Upper lobe of right lung (tissue), 1 donor: ENCODE measurements at regions not wholly inside any gene's neighbourhood (a gene's known extent, or its start where the extent isn't known, plus 50 kb on each side); places are given as distances from the start of the nearest gene placed in this dataset.

ENCODE experiments used
- ATAC-seq: fragments of 200-7000 bp; cut with Tn5 transposase; one replicate; pipeline ENCODE4 v1.9.1; 2020; ENCODE audit warnings: mild to moderate bottlenecking, moderate library complexity
- DNase-seq: peaks from one replicate; pipeline ENCODE4 v3.0.0-alpha.2; 2020
- H3K27ac ChIP-seq: fragments of 200-600 bp; one replicate; pipeline ENCODE4 v1.8.0; 2022
- H3K27me3 ChIP-seq: fragments of 200-600 bp; one replicate; pipeline ENCODE4 v1.8.0; 2022; ENCODE audit warnings: mild to moderate bottlenecking
- H3K36me3 ChIP-seq: fragments of 200-600 bp; one replicate; pipeline ENCODE4 v1.8.0; 2022
- H3K4me1 ChIP-seq: fragments of 200-600 bp; one replicate; pipeline ENCODE4 v1.8.0; 2022
- H3K4me3 ChIP-seq: fragments of 200-600 bp; one replicate; pipeline ENCODE4 v1.8.0; 2022; ENCODE audit warnings: mild to moderate bottlenecking
- H3K9me3 ChIP-seq: fragments of 200-600 bp; one replicate; pipeline ENCODE4 v1.8.0; 2022
- intact Hi-C: fragments of 100-400 bp; cut with DNase I; formaldehyde crosslinking; loops from one replicate; pipeline ENCODE4 v1.11.0; 2022
- TF ChIP-seq, protein P1 (sequence below): fragments of 200-600 bp; IDR thresholded peaks from one replicate; pipeline ENCODE4 v1.8.0; 2022; ENCODE audit warnings: antibody characterized with exemption
- donor health status: DM: no; HTN: yes; CAD: no; lungs with severe emphysema.

DNA sequence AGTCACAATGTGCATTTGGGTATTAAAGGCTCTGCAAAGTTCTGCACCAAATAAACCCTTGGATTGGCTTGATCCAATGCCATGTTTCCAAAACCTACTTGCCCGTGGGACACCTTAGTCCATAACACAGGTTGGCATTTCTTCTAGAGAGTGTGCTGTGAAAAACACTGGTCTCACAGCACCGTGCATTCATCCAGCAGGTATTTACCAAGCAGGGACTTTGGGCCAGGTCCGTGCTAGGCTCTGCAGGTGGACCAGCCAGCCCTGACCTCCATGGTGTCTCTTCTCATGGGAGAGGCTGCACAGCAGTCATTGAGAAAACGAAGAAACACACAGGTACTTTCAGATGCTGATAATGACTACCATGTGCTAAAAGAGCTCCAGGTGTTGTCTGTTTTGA lies 112.6 kb downstream of the CDH26 start:
- Histone ChIP-seq H3K4me3 (no peak overlapping the region), H3K27me3 (no peaks in the 10 kb centered on the region), H3K9me3 (no peaks in the 10 kb centered on the region), H3K36me3 (no peaks in the 10 kb centered on the region), H3K4me1 (no peaks in the 10 kb centered on the region), H3K27ac (no peak overlapping the region)
- DNase-seq (no peak), ATAC-seq (no peak)
- intact Hi-C loops, result no loop called here
- TF ChIP-seq, protein P1, sequence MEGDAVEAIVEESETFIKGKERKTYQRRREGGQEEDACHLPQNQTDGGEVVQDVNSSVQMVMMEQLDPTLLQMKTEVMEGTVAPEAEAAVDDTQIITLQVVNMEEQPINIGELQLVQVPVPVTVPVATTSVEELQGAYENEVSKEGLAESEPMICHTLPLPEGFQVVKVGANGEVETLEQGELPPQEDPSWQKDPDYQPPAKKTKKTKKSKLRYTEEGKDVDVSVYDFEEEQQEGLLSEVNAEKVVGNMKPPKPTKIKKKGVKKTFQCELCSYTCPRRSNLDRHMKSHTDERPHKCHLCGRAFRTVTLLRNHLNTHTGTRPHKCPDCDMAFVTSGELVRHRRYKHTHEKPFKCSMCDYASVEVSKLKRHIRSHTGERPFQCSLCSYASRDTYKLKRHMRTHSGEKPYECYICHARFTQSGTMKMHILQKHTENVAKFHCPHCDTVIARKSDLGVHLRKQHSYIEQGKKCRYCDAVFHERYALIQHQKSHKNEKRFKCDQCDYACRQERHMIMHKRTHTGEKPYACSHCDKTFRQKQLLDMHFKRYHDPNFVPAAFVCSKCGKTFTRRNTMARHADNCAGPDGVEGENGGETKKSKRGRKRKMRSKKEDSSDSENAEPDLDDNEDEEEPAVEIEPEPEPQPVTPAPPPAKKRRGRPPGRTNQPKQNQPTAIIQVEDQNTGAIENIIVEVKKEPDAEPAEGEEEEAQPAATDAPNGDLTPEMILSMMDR, result no peak

GRCh38 chr20:60071965-60072364 lies 113.7 kb downstream of the CDH26 start:
- TF ChIP-seq, protein P1, result no peak
- H3K4me3 ChIP-seq, result no peak overlapping the region
- no peak for ATAC-seq
- no peaks in the 10 kb centered on the region for H3K36me3 ChIP-seq
- no peaks in the 10 kb centered on the region for H3K9me3 ChIP-seq
- H3K4me1 ChIP-seq, result no peaks in the 10 kb centered on the region
- no peak for DNase-seq
- H3K27me3 ChIP-seq, result no peaks in the 10 kb centered on the region
- intact Hi-C loops, result no loop called here
- no peak overlapping the region for H3K27ac ChIP-seq

DNA sequence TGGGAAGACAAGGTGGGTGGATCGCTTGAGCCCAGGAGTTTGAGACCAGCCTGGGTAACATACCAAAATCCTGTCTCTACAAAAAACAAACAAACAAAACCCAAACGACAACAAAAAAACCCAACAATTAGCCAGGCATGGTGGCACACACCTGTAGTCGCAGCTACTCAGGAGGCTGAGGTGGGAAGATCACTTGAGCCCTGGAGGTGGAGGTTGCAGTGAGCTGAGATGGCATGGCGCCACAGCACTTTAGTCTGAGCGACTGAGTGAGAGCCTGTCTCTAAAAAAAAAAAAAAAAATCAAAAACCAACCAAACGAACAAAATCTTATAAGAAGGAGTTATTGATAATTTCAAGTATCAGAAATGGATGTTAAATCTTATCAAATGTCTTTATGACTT lies 114.9 kb downstream of the CDH26 start:
- DNase-seq (no peak), ATAC-seq (no peak)
- Histone ChIP-seq H3K9me3 (no peaks in the 10 kb centered on the region), H3K27me3 (no peaks in the 10 kb centered on the region), H3K4me3 (no peak overlapping the region), H3K4me1 (no peaks in the 10 kb centered on the region), H3K36me3 (no peaks in the 10 kb centered on the region), H3K27ac (no peak overlapping the region)
- TF ChIP-seq, protein P1, result no peak
- intact Hi-C loops, result no loop called here

- Histone ChIP-seq H3K4me3 (no peak overlapping the region), H3K9me3 (no peaks in the 10 kb centered on the region), H3K27ac (no peak overlapping the region), H3K4me1 (no peaks in the 10 kb centered on the region), H3K27me3 (no peaks in the 10 kb centered on the region), H3K36me3 (no peaks in the 10 kb centered on the region)
- intact Hi-C loops, result no loop called here
- ATAC-seq (no peak), DNase-seq (no peak)
- TF ChIP-seq, protein P1, result no peak
These were observed 115.3 kb downstream of the CDH26 start for GRCh38 chr20:60073504-60073903.

DNA sequence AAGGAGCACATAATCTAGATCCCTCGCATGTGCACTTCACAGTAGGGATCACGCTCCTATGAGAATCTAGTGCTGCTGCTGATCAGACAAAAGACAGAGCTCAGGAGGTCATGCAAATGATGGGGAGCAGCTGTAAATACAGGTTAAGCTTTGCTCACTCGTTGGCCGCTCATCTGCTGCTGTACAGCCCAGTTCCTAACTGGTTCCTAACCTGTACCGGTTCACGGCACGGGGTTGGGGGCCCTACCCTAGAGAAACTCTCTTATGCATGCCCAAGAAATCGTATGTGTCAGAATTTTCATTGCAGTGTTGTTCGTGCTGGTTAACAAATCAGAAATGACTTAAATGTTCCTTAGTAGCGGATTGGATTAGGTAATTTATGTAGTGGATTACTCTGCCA lies 116.1 kb downstream of the CDH26 start:
- H3K9me3 ChIP-seq, result no peaks in the 10 kb centered on the region
- ATAC-seq, result no peak

More for the DNA sequence above, 116.1 kb downstream of the CDH26 start:
- TF ChIP-seq, protein P1, result no peak
- intact Hi-C loops, result no loop called here
- Histone ChIP-seq H3K27me3 (no peaks in the 10 kb centered on the region), H3K27ac (no peak overlapping the region), H3K4me1 (no peaks in the 10 kb centered on the region), H3K36me3 (no peaks in the 10 kb centered on the region), H3K4me3 (no peak overlapping the region)
- DNase-seq, result no peak
